ENCODE measurements at regions not wholly inside any gene's neighbourhood (a gene's known extent, or its start where the extent isn't known, plus 50 kb on each side); places are given as distances from the start of the nearest gene placed in this dataset.

- TF ChIP-seq CTCF (IDR thresholded peaks at IDR 0.05), result no peak
- FAIRE-seq, result no peak
Observed at GRCh38 chr1:47635597-47635996, 197.8 kb downstream of the FOXD2 start.

GRCh38 chr1:47637111-47637685 lies 199.4 kb downstream of the FOXD2 start:
- DNase-seq, result no peak
- Histone ChIP-seq H3K36me3 (no peaks in the 10 kb centered on the region), H3K27me3 (no peaks in the 10 kb centered on the region), H3K4me3 (no peak overlapping the region), H3K27ac (no peak overlapping the region), H3K4me1 (no peaks in the 10 kb centered on the region), H3K9me3 (no peaks in the 10 kb centered on the region)
- TF ChIP-seq CTCF (IDR thresholded peaks at IDR 0.05), result no peak
- no peak for ATAC-seq
- no peak for FAIRE-seq
- WGBS, 2 donors, result 76 to 78% methylated on average over 6 of the region's 6 CpGs
- intact Hi-C loops (cut with DNase I), result no loop called here

More at GRCh38 chr1:47635597-47635996, 197.8 kb downstream of the FOXD2 start:
- Histone ChIP-seq H3K4me1 (no peaks in the 10 kb centered on the region), H3K36me3 (no peaks in the 10 kb centered on the region), H3K9me3 (no peaks in the 10 kb centered on the region), H3K4me3 (no peak overlapping the region), H3K27ac (no peak overlapping the region), H3K27me3 (no peaks in the 10 kb centered on the region)
- WGBS, 2 donors, result 57 to 79% methylated on average over 2 of the region's 2 CpGs
- intact Hi-C loops (cut with DNase I), result no loop called here
- ATAC-seq, result no peak
- DNase-seq, result no peak

GRCh38 chr1:47638240-47638639 lies 200.4 kb downstream of the FOXD2 start:
- no peak for FAIRE-seq
- Histone ChIP-seq H3K27me3 (no peaks in the 10 kb centered on the region), H3K4me1 (no peaks in the 10 kb centered on the region), H3K27ac (no peak overlapping the region), H3K4me3 (no peak overlapping the region), H3K9me3 (no peaks in the 10 kb centered on the region), H3K36me3 (no peaks in the 10 kb centered on the region)
- ATAC-seq, result no peak
- TF ChIP-seq CTCF (IDR thresholded peaks at IDR 0.05), result no peak
- 49 to 59% methylated on average over 9 of the region's 9 CpGs for whole genome bisulfite sequencing, 2 donors
- DNase-seq, result no peak
- intact Hi-C loops (cut with DNase I), result no loop called here

GRCh38 chr1:47638713-47639112 lies 200.9 kb downstream of the FOXD2 start:
- no peak for ATAC-seq
- no peaks in the 10 kb centered on the region for H3K36me3 ChIP-seq
- H3K27me3 ChIP-seq, result no peaks in the 10 kb centered on the region
- H3K4me3 ChIP-seq, result no peak overlapping the region
- no peak overlapping the region for H3K27ac ChIP-seq
- no peak for TF ChIP-seq CTCF (IDR thresholded peaks at IDR 0.05)
- H3K4me1 ChIP-seq, result no peaks in the 10 kb centered on the region
- no peak for FAIRE-seq
- 71 to 77% methylated on average over 5 of the region's 5 CpGs for WGBS, 2 donors
- intact Hi-C loops (cut with DNase I), result no loop called here
- no peaks in the 10 kb centered on the region for H3K9me3 ChIP-seq
- no peak for DNase-seq

GRCh38 chr1:47643306-47644211 lies 205.7 kb downstream of the FOXD2 start:
- no peak for ATAC-seq
- H3K9me3 ChIP-seq, result no peaks in the 10 kb centered on the region
- intact Hi-C loops (cut with DNase I), result no loop called here
- TF ChIP-seq CTCF (IDR thresholded peaks at IDR 0.05), result no peak
- DNase-seq, result no peak
- no peak overlapping the region for H3K27ac ChIP-seq
- H3K4me1 ChIP-seq, result no peaks in the 10 kb centered on the region
- WGBS, 2 donors, result 73 to 79% methylated on average over 20 of the region's 20 CpGs
- no peak for FAIRE-seq
- H3K36me3 ChIP-seq, result no peaks in the 10 kb centered on the region
- H3K4me3 ChIP-seq, result no peak overlapping the region
- no peaks in the 10 kb centered on the region for H3K27me3 ChIP-seq

Data from pancreas (tissue), 10 donors.